MCF 10A (cell line): ENCODE measurements at regions not wholly inside any gene's neighbourhood (a gene's known extent, or its start where the extent isn't known, plus 50 kb on each side); places are given as distances from the start of the nearest gene placed in this dataset.

ENCODE experiments used
- BruUV-seq: library from RNA; stranded (reverse); fragments of 400-500 nt; replicated peaks from 2 replicates; lab custom pipeline; 2021; lab: Mats Ljungman, UMichigan
- CTCF ChIA-PET: fragments of 300-600 bp; sonication (Branson Sonifier 250); formaldehyde crosslinking; extraction: SDS; loops from one replicate; lab custom pipeline; 2021; ENCODE audit warnings: antibody characterized with exemption, inconsistent platforms; lab: Yijun Ruan, JAX
- POLR2A ChIA-PET: fragments of 300-600, 350-650 bp; sonication (Branson Sonifier 250); formaldehyde crosslinking; extraction: SDS; loops from one replicate; lab custom pipeline; 2020; ENCODE audit warnings: antibody characterized with exemption, inconsistent platforms; lab: Yijun Ruan, JAX
- DNase-seq: peaks from one replicate; pipeline ENCODE4 v3.0.0-alpha.2; 2018; ENCODE audit not compliant: unreplicated experiment
- H3K27ac Mint-ChIP-seq: one replicate; pipeline ENCODE4 v1.8.0; 2022; ENCODE audit warnings: mild to moderate bottlenecking, low read depth, mixed read lengths; ENCODE audit not compliant: unreplicated experiment
- H3K27me3 Mint-ChIP-seq: one replicate; pipeline ENCODE4 v1.8.0; 2022; ENCODE audit warnings: mixed read lengths; ENCODE audit not compliant: insufficient read depth, unreplicated experiment
- H3K36me3 Mint-ChIP-seq: one replicate; pipeline ENCODE4 v1.8.0; 2022; ENCODE audit warnings: mild to moderate bottlenecking, moderate library complexity, mixed read lengths; ENCODE audit not compliant: insufficient read depth, unreplicated experiment
- H3K4me1 Mint-ChIP-seq: one replicate; pipeline ENCODE4 v1.8.0; 2022; ENCODE audit warnings: mixed read lengths; ENCODE audit not compliant: insufficient read depth, unreplicated experiment
- H3K4me3 Mint-ChIP-seq: one replicate; pipeline ENCODE4 v1.8.0; 2022; ENCODE audit warnings: mild to moderate bottlenecking, moderate library complexity, mixed read lengths; ENCODE audit not compliant: unreplicated experiment
- H3K9me3 Mint-ChIP-seq: one replicate; pipeline ENCODE4 v1.8.0; 2022; ENCODE audit warnings: mixed read lengths; ENCODE audit not compliant: unreplicated experiment
- CTCF ChIP-seq: fragments of 200-600 bp; IDR thresholded peaks from one replicate; pipeline ENCODE4 v1.8.0; 2022; ENCODE audit warnings: antibody characterized with exemption, mild to moderate bottlenecking; ENCODE audit not compliant: unreplicated experiment
- intact Hi-C: fragments of 100-400 bp; cut with micrococcal nuclease; formaldehyde crosslinking; loops from 2 replicates; pipeline ENCODE4 v1.14.1; 2022

GRCh38 chr9:3762076-3762475, 236.3 kb upstream of the RFX3 start:
- Mint-ChIP-seq H3K36me3 (no peaks in the 10 kb centered on the region), H3K4me1 (peaks cover 14% of the 10 kb centered on the region), H3K27ac (no peak overlapping the region), H3K9me3 (no peaks in the 10 kb centered on the region), H3K27me3 (no peaks in the 10 kb centered on the region), H3K4me3 (no peak overlapping the region)
- intact Hi-C loops, result no loop called here
- no TSS peak for BruUV-seq
- no peak for TF ChIP-seq CTCF
- POLR2A ChIA-PET, result no interaction called here
- no peak for DNase-seq
- CTCF ChIA-PET, result interaction anchor here (0.6 to 1.2 kb wide), 2 partner anchors 32 to 118 kb away, joined by 3 read pairs; no protein-coding TSS in a partner anchor

- BruUV-seq, result no TSS peak
- POLR2A ChIA-PET, result interaction anchor here (0.7 to 1.1 kb wide), 2 partner anchors 9 to 12 kb away, joined by 3 to 4 read pairs; no protein-coding TSS in a partner anchor
- Mint-ChIP-seq H3K9me3 (no peaks in the 10 kb centered on the region), H3K27me3 (no peaks in the 10 kb centered on the region), H3K36me3 (no peaks in the 10 kb centered on the region), H3K27ac (peak overlapping the region; percentile 39), H3K4me1 (peaks cover 14% of the 10 kb centered on the region), H3K4me3 (no peak overlapping the region)
- intact Hi-C loops, result no loop called here
- TF ChIP-seq CTCF, result peak; percentile 6
- CTCF ChIA-PET, result interaction anchor here (0.7 to 1.2 kb wide), 4 partner anchors 12 to 377 kb away, joined by 3 to 4 read pairs (median 4); no protein-coding TSS in a partner anchor
- peak; percentile 69 for DNase-seq
These were observed 234.2 kb upstream of the RFX3 start for GRCh38 chr9:3760031-3760430.

DNA sequence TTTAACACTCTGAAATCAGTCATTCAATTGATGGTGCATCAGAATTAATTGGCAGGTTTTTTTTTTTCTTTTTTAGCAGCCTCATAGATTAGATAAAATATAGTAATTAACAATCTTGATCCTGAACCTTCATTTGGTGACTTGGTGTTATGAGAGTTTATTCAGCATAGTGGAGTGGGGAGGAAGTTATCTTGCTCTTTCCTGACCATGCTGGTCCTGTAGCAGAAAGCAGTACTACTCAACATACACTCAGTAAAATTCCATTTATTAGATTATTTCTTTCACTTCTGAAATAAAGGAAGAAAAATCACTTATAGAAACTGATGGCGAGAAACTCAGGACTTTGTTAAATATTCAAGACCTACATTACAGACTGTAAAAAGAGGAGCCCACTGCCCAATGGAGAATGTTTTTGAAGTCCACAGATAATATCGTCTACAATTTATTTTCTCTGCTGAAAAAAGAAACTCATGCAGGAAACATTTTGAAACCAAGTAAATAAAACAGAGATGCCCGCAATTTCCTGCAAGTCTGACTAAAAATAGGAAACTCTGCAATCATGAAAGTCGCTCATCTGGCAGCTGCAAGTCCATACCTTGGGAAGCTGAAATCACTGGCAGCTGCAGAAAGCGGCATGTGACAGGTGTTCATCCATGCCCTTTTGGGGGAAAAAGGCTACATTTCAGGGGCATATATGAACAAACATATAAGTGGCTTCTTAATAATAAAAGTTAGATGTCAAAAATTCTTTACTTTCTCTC, 233.2 kb upstream of the RFX3 start:
- ChIA-PET CTCF (interaction anchor here (0.6 kb wide), 1 partner anchor 846 kb away, joined by 3 read pairs; no protein-coding TSS in a partner anchor), POLR2A (no interaction called here)
- H3K36me3 Mint-ChIP-seq, result no peaks in the 10 kb centered on the region
- H3K27me3 Mint-ChIP-seq, result no peaks in the 10 kb centered on the region
- intact Hi-C loops, result no loop called here
- TF ChIP-seq CTCF, result no peak
- BruUV-seq, result no TSS peak
- H3K4me1 Mint-ChIP-seq, result peaks cover 14% of the 10 kb centered on the region
- H3K27ac Mint-ChIP-seq, result no peak overlapping the region
- H3K9me3 Mint-ChIP-seq, result no peaks in the 10 kb centered on the region
- H3K4me3 Mint-ChIP-seq, result no peak overlapping the region
- peak; percentile 26 for DNase-seq

GRCh38 chr9:3756071-3756470, 230.3 kb upstream of the RFX3 start:
- H3K27ac Mint-ChIP-seq, result no peak overlapping the region
- no peaks in the 10 kb centered on the region for H3K27me3 Mint-ChIP-seq

More at GRCh38 chr9:3756071-3756470, 230.3 kb upstream of the RFX3 start:
- H3K4me1 Mint-ChIP-seq, result peaks cover 20% of the 10 kb centered on the region
- no peak for TF ChIP-seq CTCF
- BruUV-seq, result no TSS peak
- ChIA-PET POLR2A (no interaction called here), CTCF (interaction anchor here (1.2 kb wide), 1 partner anchor 289 kb away, joined by 7 read pairs; no protein-coding TSS in a partner anchor)
- intact Hi-C loops, result no loop called here
- H3K4me3 Mint-ChIP-seq, result no peak overlapping the region
- DNase-seq, result no peak
- no peaks in the 10 kb centered on the region for H3K36me3 Mint-ChIP-seq
- no peaks in the 10 kb centered on the region for H3K9me3 Mint-ChIP-seq
